CD4-positive, alpha-beta T cell treated with Interleukin-6 for 4 hours (primary cell): ENCODE measurements at regions not wholly inside any gene's neighbourhood (a gene's known extent, or its start where the extent isn't known, plus 50 kb on each side); places are given as distances from the start of the nearest gene placed in this dataset.

Experiments used
- DNase-seq: peaks from one replicate; pipeline ENCODE4 v3.0.0-alpha.2; 2020; ENCODE audit warnings: mixed read lengths

- no peak for DNase-seq
These were observed 94.3 kb downstream of the C17orf67 start for GRCh38 chr17:56739376-56739775.

GRCh38 chr17:56739776-56740175 lies 93.9 kb downstream of the C17orf67 start:
- DNase-seq, result no peak

- DNase-seq, result no peak
These were observed 93.2 kb downstream of the C17orf67 start for GRCh38 chr17:56740481-56740880.
